Type B pancreatic cell (in vitro differentiated cells): ENCODE measurements at regions not wholly inside any gene's neighbourhood (a gene's known extent, or its start where the extent isn't known, plus 50 kb on each side); places are given as distances from the start of the nearest gene placed in this dataset.
A peak's percentile ranks its signal among the peaks of the same experiment; 100 is the strongest.

Source experiments
- DNase-seq: peaks from one replicate; pipeline ENCODE4 v3.0.0; 2021; ENCODE audit warnings: mixed read lengths; ENCODE audit not compliant: unreplicated experiment; ENCODE audit errors: extremely low spot score
- H3K27ac Mint-ChIP-seq: 2 replicates; pipeline ENCODE4 v1.8.0; 2021; ENCODE audit warnings: mild to moderate bottlenecking, mixed read lengths
- H3K27me3 Mint-ChIP-seq: 2 replicates; pipeline ENCODE4 v1.8.0; 2021; ENCODE audit warnings: mixed read lengths
- H3K36me3 Mint-ChIP-seq: 2 replicates; pipeline ENCODE4 v1.8.0; 2021; ENCODE audit warnings: mixed read lengths
- H3K4me1 Mint-ChIP-seq: one replicate; pipeline ENCODE4 v1.8.0; 2021; ENCODE audit warnings: mixed read lengths; ENCODE audit not compliant: unreplicated experiment
- H3K4me3 Mint-ChIP-seq: 2 replicates; pipeline ENCODE4 v1.8.0; 2021; ENCODE audit warnings: mild to moderate bottlenecking, mixed read lengths
- H3K9me3 Mint-ChIP-seq: 2 replicates; pipeline ENCODE4 v1.8.0; 2021; ENCODE audit warnings: mixed read lengths
- TF ChIP-seq, protein P1 (sequence below): fragments of 200-600 bp; sonication (generic); conservative IDR thresholded peaks from 2 replicates; pipeline ENCODE4 v1.5.0; 2021; ENCODE audit warnings: antibody characterized with exemption, mild to moderate bottlenecking

DNA sequence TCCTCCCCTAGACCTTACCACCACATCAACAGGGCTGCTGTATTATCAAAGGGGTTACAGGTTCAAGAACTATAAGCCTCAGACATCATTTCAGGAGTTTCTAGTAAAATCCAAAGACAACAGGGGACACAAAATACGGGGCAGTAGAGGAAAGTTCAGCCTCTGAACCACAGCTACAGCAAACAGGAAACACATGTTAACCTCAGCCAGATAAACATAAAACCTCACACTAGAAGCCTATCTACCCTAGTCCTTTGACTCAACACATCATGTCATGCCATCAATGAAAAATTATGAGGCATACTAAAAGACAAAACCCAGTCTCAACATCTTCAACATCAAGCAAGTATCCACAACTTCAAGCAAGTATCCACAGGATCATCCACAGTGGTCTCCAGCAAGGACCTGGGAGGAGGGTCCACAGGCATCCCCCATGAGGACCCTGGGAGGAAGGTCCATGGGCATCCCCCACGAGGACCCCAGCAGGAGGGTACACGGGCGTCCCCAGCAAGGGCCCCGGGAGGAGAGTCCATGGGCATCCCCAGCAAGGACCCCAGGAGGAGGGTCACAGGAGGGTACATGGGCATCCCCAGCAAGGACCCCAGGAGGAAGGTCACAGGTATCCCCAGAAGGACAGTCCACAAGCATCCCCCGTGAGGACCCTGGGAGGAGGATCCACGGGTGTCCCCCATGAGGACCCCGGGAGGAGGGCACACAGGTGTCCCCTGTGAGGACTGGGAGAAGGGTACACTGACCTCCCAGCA, 440.0 kb downstream of the MATN1 start:
- Mint-ChIP-seq H3K27me3 (no peaks in the 10 kb centered on the region), H3K27ac (no peak overlapping the region), H3K4me3 (no peak overlapping the region), H3K9me3 (no peaks in the 10 kb centered on the region), H3K36me3 (no peaks in the 10 kb centered on the region), H3K4me1 (peaks cover 8% of the 10 kb centered on the region)
- TF ChIP-seq, protein P1, sequence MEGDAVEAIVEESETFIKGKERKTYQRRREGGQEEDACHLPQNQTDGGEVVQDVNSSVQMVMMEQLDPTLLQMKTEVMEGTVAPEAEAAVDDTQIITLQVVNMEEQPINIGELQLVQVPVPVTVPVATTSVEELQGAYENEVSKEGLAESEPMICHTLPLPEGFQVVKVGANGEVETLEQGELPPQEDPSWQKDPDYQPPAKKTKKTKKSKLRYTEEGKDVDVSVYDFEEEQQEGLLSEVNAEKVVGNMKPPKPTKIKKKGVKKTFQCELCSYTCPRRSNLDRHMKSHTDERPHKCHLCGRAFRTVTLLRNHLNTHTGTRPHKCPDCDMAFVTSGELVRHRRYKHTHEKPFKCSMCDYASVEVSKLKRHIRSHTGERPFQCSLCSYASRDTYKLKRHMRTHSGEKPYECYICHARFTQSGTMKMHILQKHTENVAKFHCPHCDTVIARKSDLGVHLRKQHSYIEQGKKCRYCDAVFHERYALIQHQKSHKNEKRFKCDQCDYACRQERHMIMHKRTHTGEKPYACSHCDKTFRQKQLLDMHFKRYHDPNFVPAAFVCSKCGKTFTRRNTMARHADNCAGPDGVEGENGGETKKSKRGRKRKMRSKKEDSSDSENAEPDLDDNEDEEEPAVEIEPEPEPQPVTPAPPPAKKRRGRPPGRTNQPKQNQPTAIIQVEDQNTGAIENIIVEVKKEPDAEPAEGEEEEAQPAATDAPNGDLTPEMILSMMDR, result no peak
- DNase-seq, result peak; percentile 64

DNA sequence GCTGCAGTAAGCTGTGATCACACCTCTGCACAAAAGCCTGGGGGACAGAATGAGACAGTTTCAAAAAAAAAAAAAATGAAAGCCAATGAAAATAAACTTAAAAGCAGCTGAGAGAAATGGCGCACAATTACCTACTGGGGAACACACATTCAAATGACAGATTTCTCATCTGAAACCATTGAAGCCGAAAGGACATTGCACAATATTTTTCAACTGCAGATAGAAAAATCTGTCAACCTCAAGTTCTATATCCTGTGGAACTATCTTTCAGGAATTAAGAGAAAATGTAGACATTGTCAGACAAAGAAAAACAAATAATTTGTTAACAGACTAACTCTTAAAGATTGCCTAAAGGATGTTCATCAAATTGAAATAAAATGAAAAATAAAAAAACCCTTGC, 442.8 kb downstream of the MATN1 start:
- no peak for DNase-seq
- Mint-ChIP-seq H3K36me3 (no peaks in the 10 kb centered on the region), H3K4me3 (no peak overlapping the region), H3K27me3 (peaks cover 3% of the 10 kb centered on the region), H3K4me1 (peaks cover 12% of the 10 kb centered on the region), H3K9me3 (no peaks in the 10 kb centered on the region), H3K27ac (no peak overlapping the region)
- TF ChIP-seq, protein P1, result no peak

DNA sequence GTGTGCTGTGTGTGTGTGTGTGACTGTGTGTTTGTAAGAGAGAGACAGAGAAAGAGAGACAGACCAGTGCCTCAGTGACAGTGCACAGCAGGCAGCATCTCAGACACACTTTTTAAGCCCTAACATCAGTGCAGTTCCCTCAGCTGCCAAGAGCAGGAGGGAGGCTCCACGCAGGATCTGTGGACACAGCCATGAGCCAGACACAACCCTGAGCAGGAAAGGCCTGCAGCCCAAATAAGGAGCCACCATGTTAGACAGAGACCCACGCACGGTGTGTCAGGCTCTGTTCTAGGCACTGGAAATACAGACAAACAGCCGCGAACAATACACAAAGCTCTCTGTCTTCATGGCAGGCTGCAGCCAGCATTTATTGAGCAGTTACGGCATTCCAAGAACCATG, 445.5 kb downstream of the MATN1 start:
- H3K9me3 Mint-ChIP-seq, result no peaks in the 10 kb centered on the region
- H3K27me3 Mint-ChIP-seq, result peaks cover 3% of the 10 kb centered on the region
- H3K27ac Mint-ChIP-seq, result no peak overlapping the region
- peaks cover 4% of the 10 kb centered on the region for H3K4me1 Mint-ChIP-seq
- TF ChIP-seq, protein P1, result no peak
- peak; percentile 31 for DNase-seq
- H3K4me3 Mint-ChIP-seq, result no peak overlapping the region
- H3K36me3 Mint-ChIP-seq, result no peaks in the 10 kb centered on the region

DNA sequence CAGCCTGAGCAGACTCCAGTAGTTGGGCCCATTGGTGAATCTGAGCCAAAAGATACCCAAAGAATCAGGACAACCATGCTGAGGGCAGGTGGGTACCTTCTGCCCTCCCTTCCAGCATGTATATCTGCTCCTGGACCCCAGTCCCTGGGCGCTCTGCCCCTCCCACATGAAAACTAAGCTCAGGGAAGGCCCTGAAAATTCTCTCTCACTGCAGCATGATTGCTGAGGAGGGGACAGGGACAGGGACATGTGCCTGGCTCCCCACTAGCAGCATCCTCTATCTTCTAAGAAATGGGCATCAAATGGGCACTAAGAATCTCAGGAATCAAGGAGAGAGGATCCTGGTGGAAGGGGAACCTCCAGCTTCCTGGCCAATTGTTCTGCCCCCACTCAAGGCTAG, 446.0 kb downstream of the MATN1 start:
- no peaks in the 10 kb centered on the region for H3K36me3 Mint-ChIP-seq
- peaks cover 4% of the 10 kb centered on the region for H3K4me1 Mint-ChIP-seq
- TF ChIP-seq, protein P1, result no peak
- H3K27ac Mint-ChIP-seq, result no peak overlapping the region
- no peaks in the 10 kb centered on the region for H3K9me3 Mint-ChIP-seq
- no peak overlapping the region for H3K4me3 Mint-ChIP-seq
- DNase-seq, result peak; percentile 27
- H3K27me3 Mint-ChIP-seq, result peaks cover 4% of the 10 kb centered on the region

DNA sequence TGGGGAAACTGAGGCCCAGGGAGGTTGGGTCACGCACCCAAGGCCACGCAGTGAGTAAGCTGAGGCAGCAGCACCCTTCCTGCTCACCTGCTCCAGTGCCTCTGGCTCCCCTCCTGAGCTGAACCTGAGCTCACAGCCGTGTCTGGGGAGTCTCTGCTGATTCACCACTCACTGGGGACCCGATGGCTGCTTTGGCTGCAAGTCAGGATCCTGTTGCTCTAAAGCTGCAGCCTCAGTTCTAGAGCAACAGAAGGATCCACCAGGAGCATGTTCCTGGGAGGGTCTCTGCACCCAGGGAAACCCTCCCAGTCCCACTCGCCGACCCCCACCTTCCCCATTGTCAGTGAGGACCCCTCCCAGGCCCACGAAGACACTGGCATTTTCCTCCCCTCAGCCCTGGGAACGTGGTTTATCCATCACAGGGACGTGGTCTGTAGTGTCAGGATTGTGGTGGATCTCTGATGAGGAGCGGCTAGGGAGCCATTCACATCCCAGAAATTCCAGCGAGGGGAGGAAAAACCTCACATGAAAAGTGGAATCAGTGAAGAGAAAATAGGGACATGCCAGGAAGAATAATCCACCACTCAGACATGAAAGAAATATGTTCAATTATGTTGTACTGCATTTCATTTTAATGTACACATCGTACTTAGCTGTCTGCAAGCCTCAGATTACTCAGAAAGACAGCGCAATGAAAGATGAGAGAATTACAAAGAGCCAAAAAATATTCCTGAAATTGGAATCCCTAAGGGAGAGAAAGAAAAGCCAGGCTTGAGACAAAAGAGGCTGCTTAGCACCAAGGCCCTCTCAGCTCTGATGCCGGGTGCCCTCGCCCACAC, 447.2 kb downstream of the MATN1 start:
- H3K4me1 Mint-ChIP-seq, result peaks cover 4% of the 10 kb centered on the region
- no peaks in the 10 kb centered on the region for H3K9me3 Mint-ChIP-seq
- DNase-seq, result peak; percentile 43
- TF ChIP-seq, protein P1, result no peak
- H3K27me3 Mint-ChIP-seq, result peaks cover 8% of the 10 kb centered on the region
- no peak overlapping the region for H3K27ac Mint-ChIP-seq
- no peaks in the 10 kb centered on the region for H3K36me3 Mint-ChIP-seq
- no peak overlapping the region for H3K4me3 Mint-ChIP-seq
